ENCODE measurements at regions not wholly inside any gene's neighbourhood (a gene's known extent, or its start where the extent isn't known, plus 50 kb on each side); places are given as distances from the start of the nearest gene placed in this dataset.
A peak's percentile ranks its signal among the peaks of the same experiment; 100 is the strongest.
"Not testable (repeated sequence)": the region's sequence is repeated elsewhere in the genome, so short reads cannot be mapped to it uniquely, and the experiment has no call there.

DNA sequence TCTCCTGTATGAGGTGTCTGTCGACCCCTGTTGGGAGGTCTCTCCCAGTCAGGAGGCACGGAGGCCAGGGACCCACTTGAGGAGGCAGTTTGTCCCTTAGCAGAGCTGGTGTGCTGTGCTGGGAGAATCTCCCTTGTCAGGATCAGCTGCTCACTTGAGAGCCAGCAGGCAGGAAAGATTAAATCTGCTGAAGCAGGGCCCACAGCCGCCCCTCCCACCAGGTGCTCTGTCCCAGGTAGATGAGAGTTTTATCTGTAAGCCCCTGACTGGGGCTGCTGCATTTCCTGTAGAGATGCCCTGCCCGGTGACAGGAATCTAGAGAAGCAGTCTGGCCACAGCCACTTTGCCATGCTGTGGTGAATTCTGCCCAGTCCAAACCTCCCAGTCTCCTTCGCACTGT lies 64.7 kb upstream of the SLC7A14 start:
- not testable (repeated sequence) for H3K9me3 Mint-ChIP-seq; H3K27ac Mint-ChIP-seq; DNase-seq (ENCODE audit: low spot score); H3K36me3 Mint-ChIP-seq; ATAC-seq; H3K4me3 Mint-ChIP-seq; H3K4me1 Mint-ChIP-seq (ENCODE audit: low read depth in 2 of 2)
- H3K27me3 Mint-ChIP-seq = peaks cover 19 to 58% of the 10 kb centered on the region in 2 donors

DNA sequence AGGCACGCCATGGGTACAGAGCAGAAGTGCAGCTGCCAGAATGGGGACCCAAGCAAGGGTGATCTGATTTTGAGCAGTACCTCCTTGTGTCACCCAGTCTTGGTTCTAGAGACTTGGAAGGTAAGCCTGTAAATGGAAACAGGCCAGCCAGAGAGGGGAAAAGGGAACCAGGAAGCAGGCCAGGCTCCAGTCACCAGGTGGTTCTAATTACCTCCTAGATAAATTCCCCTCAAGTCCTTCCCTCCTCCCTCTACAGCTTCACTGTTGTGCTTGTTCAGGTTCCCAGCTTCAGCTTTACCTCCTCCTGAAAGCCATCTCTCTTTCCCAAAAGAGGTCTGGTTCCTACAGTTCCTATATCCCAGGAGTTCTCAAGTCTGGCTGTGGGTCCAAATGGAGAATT lies 58.8 kb upstream of the SLC7A14 start:
- no peak overlapping the region for H3K27ac Mint-ChIP-seq
- H3K27me3 Mint-ChIP-seq = peaks cover 19 to 37% of the 10 kb centered on the region in 2 donors
- H3K4me1 Mint-ChIP-seq (ENCODE audit: low read depth in 2 of 2) = no peaks in the 10 kb centered on the region
- H3K36me3 Mint-ChIP-seq = no peaks in the 10 kb centered on the region
- no peak overlapping the region for H3K4me3 Mint-ChIP-seq
- ATAC-seq (no peak), DNase-seq (ENCODE audit: low spot score) (no peak)
- H3K9me3 Mint-ChIP-seq = no peaks in the 10 kb centered on the region

DNA sequence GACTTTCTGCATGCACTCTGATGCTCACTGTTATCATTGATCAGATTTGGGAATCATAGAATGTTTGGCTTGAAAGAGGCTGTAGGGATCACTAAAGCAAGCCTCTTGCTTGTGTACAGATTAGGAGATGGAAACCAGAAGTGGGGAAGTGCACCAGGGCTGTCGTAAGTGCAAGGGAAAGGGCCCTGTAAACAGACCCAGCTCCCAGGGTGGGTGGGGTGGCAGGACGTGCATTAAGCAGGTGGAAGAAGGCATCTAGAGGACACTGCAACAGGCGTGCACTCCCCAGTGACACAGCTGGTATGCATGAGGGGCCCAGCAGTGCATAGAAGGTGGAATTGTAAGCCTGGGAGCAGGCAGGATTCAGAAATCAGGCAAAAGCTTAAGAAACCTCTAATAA lies 58.0 kb upstream of the SLC7A14 start:
- DNase-seq (ENCODE audit: low spot score) (no peak), ATAC-seq (peak in 1 of 2 donors; percentile 50)
- Mint-ChIP-seq H3K9me3 (no peaks in the 10 kb centered on the region), H3K36me3 (no peaks in the 10 kb centered on the region), H3K27me3 (peaks cover 14 to 29% of the 10 kb centered on the region in 2 donors), H3K27ac (no peak overlapping the region), H3K4me1 (ENCODE audit: low read depth in 2 of 2) (no peaks in the 10 kb centered on the region), H3K4me3 (no peak overlapping the region)

DNA sequence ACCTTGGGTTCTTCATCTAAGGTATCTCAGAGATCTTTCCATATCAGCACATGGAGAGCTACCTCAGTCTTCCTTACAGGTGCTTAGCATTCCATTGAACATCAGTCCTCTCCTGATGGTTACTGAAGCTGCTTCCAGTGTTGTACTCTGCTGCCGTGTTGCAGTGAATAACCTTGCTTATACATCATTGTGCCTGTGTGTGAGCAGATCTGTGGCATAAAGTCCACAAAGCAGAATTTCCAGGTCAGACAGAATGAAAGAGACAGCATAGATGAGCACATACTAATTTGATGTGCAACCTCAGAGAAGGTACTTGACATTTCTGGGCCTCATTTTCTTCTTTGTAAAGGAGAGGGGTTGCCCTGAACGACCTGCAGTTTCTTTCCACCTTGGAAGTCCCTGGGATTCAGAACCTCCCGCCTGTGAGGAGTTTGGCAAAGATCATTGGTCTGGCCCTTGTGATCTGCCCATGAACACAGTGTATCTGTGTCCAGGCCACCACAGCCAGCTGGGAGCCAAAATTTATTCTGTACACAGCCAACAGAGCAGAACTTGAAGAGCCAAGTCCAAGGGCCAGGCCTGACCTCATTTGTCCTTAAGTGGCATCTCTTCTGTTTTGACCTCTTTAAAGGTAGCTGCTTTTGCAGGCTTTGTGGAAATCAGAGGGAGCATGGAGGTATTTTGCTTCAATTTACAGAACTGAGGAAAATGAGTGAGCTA lies 57.2 kb upstream of the SLC7A14 start:
- no peaks in the 10 kb centered on the region for H3K36me3 Mint-ChIP-seq
- H3K27ac Mint-ChIP-seq = no peak overlapping the region
- no peak overlapping the region for H3K4me3 Mint-ChIP-seq

DNA sequence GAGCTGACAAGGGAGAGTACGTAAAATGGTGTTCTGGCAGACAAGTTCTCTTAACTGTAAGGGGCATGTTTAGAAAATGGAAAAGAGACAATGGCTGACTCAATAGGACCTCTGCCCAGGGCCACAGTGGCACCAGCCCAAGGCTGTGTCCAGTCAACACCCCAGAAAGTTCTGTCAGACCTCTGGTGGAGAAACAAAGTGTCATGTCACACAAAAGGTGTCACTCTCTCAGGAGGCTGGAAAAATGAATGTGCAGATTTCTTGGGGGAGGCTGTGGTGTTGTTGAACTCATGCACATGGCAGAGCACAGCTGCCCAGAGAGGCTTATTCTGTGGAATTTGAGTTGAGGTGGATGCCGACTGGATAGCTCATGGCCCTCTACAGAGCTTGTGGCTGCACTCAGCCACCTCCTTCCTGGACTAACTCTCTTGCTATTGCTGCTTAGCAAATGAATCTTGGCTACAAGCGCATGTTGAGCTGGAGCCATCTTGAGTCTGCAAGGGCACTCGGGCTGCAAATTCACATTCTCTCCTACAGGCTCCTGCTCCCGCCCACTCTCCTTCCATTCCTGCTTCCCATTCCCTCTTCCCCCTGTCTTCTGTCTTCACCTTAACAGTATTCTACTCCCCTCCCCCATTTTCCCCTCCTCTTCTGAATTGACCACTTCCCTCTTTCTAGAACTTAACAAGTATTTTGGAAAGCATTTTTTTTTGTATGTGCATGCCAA lies 55.8 kb upstream of the SLC7A14 start:
- ATAC-seq = no peak
- DNase-seq (ENCODE audit: low spot score) = no peak
- Mint-ChIP-seq H3K27ac (no peak overlapping the region), H3K27me3 (peaks cover 8 to 10% of the 10 kb centered on the region in 2 donors), H3K9me3 (no peaks in the 10 kb centered on the region), H3K36me3 (no peaks in the 10 kb centered on the region), H3K4me1 (ENCODE audit: low read depth in 2 of 2) (no peaks in the 10 kb centered on the region), H3K4me3 (no peak overlapping the region)

More for the DNA sequence above, 57.2 kb upstream of the SLC7A14 start:
- Mint-ChIP-seq H3K4me1 (ENCODE audit: low read depth in 2 of 2) (no peaks in the 10 kb centered on the region), H3K27me3 (peaks cover 11 to 22% of the 10 kb centered on the region in 2 donors), H3K9me3 (no peaks in the 10 kb centered on the region)
- no peak for DNase-seq (ENCODE audit: low spot score)
- no peak for ATAC-seq

DNA sequence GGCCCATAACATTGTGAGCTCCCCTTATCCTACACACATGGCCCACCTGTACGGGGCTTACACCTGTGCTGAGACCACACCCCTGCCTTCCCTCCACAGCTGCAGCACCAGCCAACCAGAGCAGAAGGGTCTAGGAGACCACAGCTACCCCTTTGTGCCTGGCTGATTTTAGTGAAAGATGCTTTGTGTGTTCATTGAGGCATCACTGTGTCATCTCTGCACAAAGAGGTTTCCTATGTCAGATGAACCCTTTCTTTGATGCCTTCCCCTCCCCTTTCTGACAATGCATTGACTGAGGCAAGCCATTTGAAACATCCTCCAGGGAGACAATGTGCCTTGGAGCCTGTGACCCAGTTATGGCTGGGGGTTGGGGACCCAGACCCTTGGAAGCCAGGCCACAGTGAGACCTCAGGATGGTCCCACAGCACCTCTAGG lies 54.9 kb upstream of the SLC7A14 start:
- DNase-seq (ENCODE audit: low spot score) (no peak), ATAC-seq (peak in 1 of 2 donors; percentile 55)
- H3K27ac Mint-ChIP-seq = no peak overlapping the region
- no peaks in the 10 kb centered on the region for H3K4me1 Mint-ChIP-seq (ENCODE audit: low read depth in 2 of 2)
- no peaks in the 10 kb centered on the region for H3K9me3 Mint-ChIP-seq
- H3K36me3 Mint-ChIP-seq = no peaks in the 10 kb centered on the region
- H3K4me3 Mint-ChIP-seq = no peak overlapping the region
- H3K27me3 Mint-ChIP-seq = peaks cover 14 to 16% of the 10 kb centered on the region in 2 donors

DNA sequence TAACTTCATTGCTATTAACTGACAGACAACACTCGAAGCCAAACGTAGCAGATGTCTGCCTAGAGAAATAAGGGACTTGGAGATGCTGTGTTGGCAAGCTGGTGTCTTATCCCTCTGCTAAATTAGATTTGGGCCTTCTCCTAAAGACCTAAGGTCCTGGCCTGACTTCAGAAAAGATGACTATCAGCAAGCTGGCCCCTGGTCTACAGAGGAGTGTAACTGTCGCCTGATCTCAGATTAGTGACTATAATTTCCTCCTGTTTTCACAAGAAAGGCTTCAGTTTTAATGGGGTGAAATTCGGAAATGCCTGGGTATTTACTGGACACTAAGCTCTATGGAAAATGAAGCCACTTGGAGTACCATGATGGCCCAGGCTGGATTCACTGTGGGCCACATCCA lies 53.1 kb upstream of the SLC7A14 start:
- no peak overlapping the region for H3K27ac Mint-ChIP-seq
- peaks cover 11 to 24% of the 10 kb centered on the region in 2 donors for H3K27me3 Mint-ChIP-seq
- no peaks in the 10 kb centered on the region for H3K4me1 Mint-ChIP-seq (ENCODE audit: low read depth in 2 of 2)
- H3K36me3 Mint-ChIP-seq = no peaks in the 10 kb centered on the region
- no peak overlapping the region for H3K4me3 Mint-ChIP-seq
- H3K9me3 Mint-ChIP-seq = no peaks in the 10 kb centered on the region
- DNase-seq (ENCODE audit: low spot score) (no peak), ATAC-seq (no peak)

DNA sequence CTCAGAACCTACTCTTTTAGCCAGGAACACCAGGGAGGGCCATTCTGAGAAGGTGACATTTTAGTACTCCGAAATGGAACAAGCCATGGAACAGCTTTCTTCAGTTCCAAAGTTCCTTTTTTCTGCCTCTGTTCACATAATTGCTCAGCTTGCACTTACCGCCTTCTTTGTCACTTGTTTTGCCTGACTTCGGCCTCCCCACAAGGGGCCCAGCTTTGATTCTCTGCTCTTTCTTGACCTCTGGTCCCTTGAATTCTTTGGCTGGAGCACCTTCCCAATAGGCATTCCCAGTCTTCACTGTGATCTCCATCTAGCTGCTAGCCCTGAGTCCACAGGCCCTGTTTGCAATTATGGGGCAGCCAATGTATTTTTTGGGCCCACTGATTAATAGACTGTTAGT lies 51.4 kb upstream of the SLC7A14 start:
- Mint-ChIP-seq H3K4me1 (ENCODE audit: low read depth in 2 of 2) (no peaks in the 10 kb centered on the region), H3K27me3 (peaks cover 11 to 17% of the 10 kb centered on the region in 2 donors), H3K4me3 (no peak overlapping the region), H3K36me3 (no peaks in the 10 kb centered on the region), H3K9me3 (no peaks in the 10 kb centered on the region), H3K27ac (no peak overlapping the region)
- ATAC-seq (no peak), DNase-seq (ENCODE audit: low spot score) (no peak)

DNA sequence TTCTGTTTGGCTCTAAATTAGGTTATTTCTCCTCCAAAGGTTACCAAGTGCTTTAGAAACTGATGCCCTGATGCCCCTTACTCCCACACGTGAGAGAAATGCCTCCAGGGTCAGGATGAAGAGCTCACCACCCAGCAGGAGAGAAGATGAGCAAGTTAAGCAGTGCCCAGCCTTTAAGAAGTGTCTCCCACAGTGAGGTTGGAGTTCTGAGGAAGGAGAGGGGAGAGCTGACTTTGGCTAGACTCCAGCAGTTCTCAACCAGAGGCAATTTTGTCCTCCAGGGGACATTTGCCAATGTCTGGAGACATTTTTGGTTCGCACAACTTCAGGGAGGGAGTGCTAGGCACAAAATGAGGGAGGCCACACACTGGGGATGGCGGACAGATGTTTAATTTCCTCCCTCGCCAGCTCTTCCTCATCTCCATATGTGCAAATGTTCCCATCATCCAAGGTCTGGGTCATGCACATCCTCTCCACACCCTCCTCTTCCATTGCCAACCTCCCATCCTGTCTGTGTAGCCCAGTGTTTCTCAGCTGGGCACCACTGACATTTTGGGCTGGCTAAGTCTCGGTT lies 50.6 kb upstream of the SLC7A14 start:
- Mint-ChIP-seq H3K36me3 (no peaks in the 10 kb centered on the region), H3K4me3 (no peak overlapping the region), H3K27ac (no peak overlapping the region), H3K27me3 (peaks cover 11 to 17% of the 10 kb centered on the region in 2 donors), H3K9me3 (no peaks in the 10 kb centered on the region), H3K4me1 (ENCODE audit: low read depth in 2 of 2) (no peaks in the 10 kb centered on the region)
- no peak for ATAC-seq
- no peak for DNase-seq (ENCODE audit: low spot score)

Measured in natural killer cell treated with Interleukin-12 subunit alpha and Interleukin-12 subunit beta and Interleukin-15 and Interleukin-18, amount 100 ng/mL, for 72 hours (primary cell).